ENCODE measurements at regions not wholly inside any gene's neighbourhood (a gene's known extent, or its start where the extent isn't known, plus 50 kb on each side); places are given as distances from the start of the nearest gene placed in this dataset.

GRCh38 chr12:42892702-42893551 lies 303.4 kb upstream of the PRICKLE1 start:
- no peak for TF ChIP-seq MAX (CRISPR knock-in tag; IDR thresholded peaks at IDR 0.05)
- TF ChIP-seq CTCF (IDR thresholded peaks at IDR 0.05), result no peak
- TF ChIP-seq FOXP4 (CRISPR knock-in tag; IDR thresholded peaks at IDR 0.05), result no peak
- no peak for TF ChIP-seq EMX1 (CRISPR knock-in tag; IDR thresholded peaks at IDR 0.05)
- no peak for TF ChIP-seq CREM (CRISPR knock-in tag; IDR thresholded peaks at IDR 0.05)
- TF ChIP-seq E2F5 (CRISPR knock-in tag; IDR thresholded peaks at IDR 0.05), result no peak
- TF ChIP-seq PREB (CRISPR knock-in tag; IDR thresholded peaks at IDR 0.05; ENCODE audit: borderline replicate concordance), result no peak
- TF ChIP-seq ZNF263 (CRISPR knock-in tag; IDR thresholded peaks at IDR 0.05; ENCODE audit: low read depth), result no peak
- TF ChIP-seq FOXP1 (CRISPR knock-in tag; IDR thresholded peaks at IDR 0.05; ENCODE audit: borderline replicate concordance), result no peak
- no peak for TF ChIP-seq RELA (CRISPR knock-in tag; IDR thresholded peaks at IDR 0.05; ENCODE audit: borderline replicate concordance)

Measured in WTC11 (cell line).